ENCODE measurements at regions not wholly inside any gene's neighbourhood (a gene's known extent, or its start where the extent isn't known, plus 50 kb on each side); places are given as distances from the start of the nearest gene placed in this dataset.
A peak's percentile ranks its signal among the peaks of the same experiment; 100 is the strongest.

DNA sequence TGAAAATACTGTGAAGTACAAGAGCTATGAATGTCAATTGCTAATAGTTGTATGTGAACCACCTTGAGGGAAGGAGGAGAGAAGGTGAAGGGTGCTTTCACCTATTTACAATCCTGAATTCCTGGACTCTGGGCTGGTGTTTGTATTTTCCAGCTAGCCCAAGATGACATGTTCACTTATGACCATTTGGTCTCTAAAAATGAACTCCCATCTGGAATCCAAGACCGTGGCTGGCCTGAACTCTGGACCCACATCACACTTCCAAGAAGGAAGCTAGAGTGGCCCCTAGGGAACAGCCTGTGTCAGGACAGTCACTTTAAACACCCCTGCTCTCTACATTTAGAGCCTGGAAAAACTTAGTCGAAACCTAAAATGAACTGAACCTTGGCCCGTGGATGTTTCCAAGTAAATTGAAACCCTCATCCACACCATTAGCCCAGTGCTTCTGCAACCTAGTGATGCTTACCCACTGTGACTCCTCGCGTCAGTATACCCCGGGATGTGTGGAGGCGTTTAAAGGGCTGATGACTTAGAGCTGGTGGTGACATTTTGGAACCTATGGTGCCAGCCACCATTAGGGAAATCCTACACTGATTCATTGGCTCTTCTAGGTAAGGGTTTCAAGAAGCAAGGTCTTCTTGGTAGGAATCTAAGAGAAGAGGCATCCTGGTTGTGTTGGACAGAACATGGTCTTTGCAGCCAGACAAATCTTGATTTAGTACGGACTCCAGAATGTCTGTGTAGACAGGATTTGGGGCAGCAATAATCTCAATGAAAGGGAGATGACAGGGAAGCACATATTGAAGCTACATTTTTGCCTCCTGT is 171.5 kb upstream of the IRF2BP2 start:
- Histone ChIP-seq H3K4me2 (ENCODE audit: low read length) (no peak overlapping the region), H3K9ac (ENCODE audit: low read length) (no peak overlapping the region), H3K9me3 (ENCODE audit: control insufficient read depth in 1 of 2, insufficient read depth in 1 of 2, low read depth in 1 of 2, low read length in 2 of 2) (no peaks in the 10 kb centered on the region), H2AFZ (ENCODE audit: low read depth, low read length, poor library complexity, severe bottlenecking) (no peak overlapping the region), H3K27me3 (ENCODE audit: insufficient read depth, low read length) (peaks cover 31% of the 10 kb centered on the region), H4K20me1 (ENCODE audit: insufficient read depth) (no peaks in the 10 kb centered on the region), H3K9me2 (ENCODE audit: insufficient read depth) (no peaks in the 10 kb centered on the region), H3K4me3 (replicated peaks in 1 of 2; ENCODE audit: low read depth in 1 of 2, low read length in 2 of 2) (no peak overlapping the region), H3K79me2 (ENCODE audit: insufficient read depth, low read length) (no peaks in the 10 kb centered on the region), H3K27ac (ENCODE audit: low read depth, low read length) (no peak overlapping the region), H3K4me1 (ENCODE audit: control insufficient read depth in 1 of 2, insufficient read depth in 2 of 2, low read length in 2 of 2) (no peaks in the 10 kb centered on the region), H3K36me3 (ENCODE audit: control insufficient read depth in 1 of 2, insufficient read depth in 2 of 2, low read length in 2 of 2) (no peaks in the 10 kb centered on the region)
- TF ChIP-seq, protein P1, sequence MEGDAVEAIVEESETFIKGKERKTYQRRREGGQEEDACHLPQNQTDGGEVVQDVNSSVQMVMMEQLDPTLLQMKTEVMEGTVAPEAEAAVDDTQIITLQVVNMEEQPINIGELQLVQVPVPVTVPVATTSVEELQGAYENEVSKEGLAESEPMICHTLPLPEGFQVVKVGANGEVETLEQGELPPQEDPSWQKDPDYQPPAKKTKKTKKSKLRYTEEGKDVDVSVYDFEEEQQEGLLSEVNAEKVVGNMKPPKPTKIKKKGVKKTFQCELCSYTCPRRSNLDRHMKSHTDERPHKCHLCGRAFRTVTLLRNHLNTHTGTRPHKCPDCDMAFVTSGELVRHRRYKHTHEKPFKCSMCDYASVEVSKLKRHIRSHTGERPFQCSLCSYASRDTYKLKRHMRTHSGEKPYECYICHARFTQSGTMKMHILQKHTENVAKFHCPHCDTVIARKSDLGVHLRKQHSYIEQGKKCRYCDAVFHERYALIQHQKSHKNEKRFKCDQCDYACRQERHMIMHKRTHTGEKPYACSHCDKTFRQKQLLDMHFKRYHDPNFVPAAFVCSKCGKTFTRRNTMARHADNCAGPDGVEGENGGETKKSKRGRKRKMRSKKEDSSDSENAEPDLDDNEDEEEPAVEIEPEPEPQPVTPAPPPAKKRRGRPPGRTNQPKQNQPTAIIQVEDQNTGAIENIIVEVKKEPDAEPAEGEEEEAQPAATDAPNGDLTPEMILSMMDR (IDR thresholded peaks at IDR 0.05 in 2 of 3, conservative IDR thresholded peaks at IDR 0.05 in 1 of 3; ENCODE audit: borderline replicate concordance in 1 of 3, insufficient read depth in 1 of 3, low read depth in 2 of 3, low read length in 2 of 3), result peak in 2 of 3 experiments; percentile 13 to 27; a peak in 3 of 6 replicates
- TF ChIP-seq RAD21 (IDR thresholded peaks at IDR 0.05; ENCODE audit: low read depth) (peak; percentile 38), ZFX (IDR thresholded peaks at IDR 0.05) (peak; percentile 30; the same call in 1 of the 2 replicates), JUND (IDR thresholded peaks at IDR 0.05) (no peak)
- no TSS peak for BruUV-seq (replicated peaks)
- ATAC-seq (peak; percentile 64), DNase-seq (ENCODE audit: low read depth, low spot score) (no peak)
- ChIA-PET CTCF (no interaction called here), RAD21 (ENCODE audit: low non-redundant PET in 1 of 2, low total read pairs in 2 of 2, uncharacterized antibody in 2 of 2, unreplicated experiment in 2 of 2) (no interaction called here), POLR2A (no interaction called here)
- intact Hi-C loops (cut with micrococcal nuclease), result no loop called here

DNA sequence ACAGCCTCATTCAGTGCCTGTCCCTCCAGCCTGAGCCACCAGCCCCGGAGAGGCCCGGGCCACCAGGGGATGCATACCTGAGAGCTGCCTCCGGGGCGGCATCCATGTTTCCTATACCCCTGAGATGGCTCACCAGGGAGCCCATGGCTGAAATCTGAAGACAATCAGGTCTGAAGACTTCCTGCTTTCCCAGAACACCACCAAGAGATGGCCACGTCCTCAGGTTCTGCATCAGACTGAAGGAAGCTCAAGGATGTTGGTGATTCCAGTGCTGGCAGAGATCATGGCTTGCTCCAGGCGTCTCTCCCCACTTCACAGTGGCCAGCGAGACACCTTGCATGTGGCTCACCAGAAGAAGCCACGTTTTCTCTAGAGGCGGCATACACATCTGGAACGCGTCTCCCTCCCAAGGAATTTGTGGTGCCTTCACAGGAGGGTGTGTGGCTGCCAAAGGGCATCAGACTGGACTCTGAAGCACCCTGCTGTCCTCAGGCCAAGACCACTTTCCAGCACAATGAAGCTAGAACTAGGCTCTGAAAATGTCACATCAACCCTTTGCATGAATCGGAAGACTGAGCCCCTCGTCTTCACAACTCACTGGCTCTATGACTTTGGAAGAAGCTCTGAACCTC is 170.7 kb upstream of the IRF2BP2 start:
- BruUV-seq (replicated peaks), result no TSS peak
- Histone ChIP-seq H3K9me3 (ENCODE audit: control insufficient read depth in 1 of 2, insufficient read depth in 1 of 2, low read depth in 1 of 2, low read length in 2 of 2) (no peaks in the 10 kb centered on the region), H3K36me3 (ENCODE audit: control insufficient read depth in 1 of 2, insufficient read depth in 2 of 2, low read length in 2 of 2) (no peaks in the 10 kb centered on the region), H3K27ac (ENCODE audit: low read depth, low read length) (no peak overlapping the region), H3K9me2 (ENCODE audit: insufficient read depth) (no peaks in the 10 kb centered on the region), H3K4me2 (ENCODE audit: low read length) (no peak overlapping the region), H2AFZ (ENCODE audit: low read depth, low read length, poor library complexity, severe bottlenecking) (no peak overlapping the region), H3K9ac (ENCODE audit: low read length) (no peak overlapping the region), H3K4me1 (ENCODE audit: control insufficient read depth in 1 of 2, insufficient read depth in 2 of 2, low read length in 2 of 2) (no peaks in the 10 kb centered on the region), H4K20me1 (ENCODE audit: insufficient read depth) (no peaks in the 10 kb centered on the region), H3K79me2 (ENCODE audit: insufficient read depth, low read length) (no peaks in the 10 kb centered on the region), H3K27me3 (ENCODE audit: insufficient read depth, low read length) (peaks cover 31% of the 10 kb centered on the region), H3K4me3 (replicated peaks in 1 of 2; ENCODE audit: low read depth in 1 of 2, low read length in 2 of 2) (no peak overlapping the region)
- intact Hi-C loops (cut with micrococcal nuclease), result no loop called here
- RAD21 ChIA-PET (ENCODE audit: low non-redundant PET in 1 of 2, low total read pairs in 2 of 2, uncharacterized antibody in 2 of 2, unreplicated experiment in 2 of 2), result no interaction called here
- CTCF ChIA-PET, result no interaction called here
- POLR2A ChIA-PET, result no interaction called here
- no peak for DNase-seq (ENCODE audit: low read depth, low spot score)
- ATAC-seq, result peak; percentile 48; the same call in 1 of the 2 replicates
- TF ChIP-seq EZH2 (IDR thresholded peaks at IDR 0.05), result no peak
- no peak for TF ChIP-seq SIN3A (IDR thresholded peaks at IDR 0.05; ENCODE audit: low read depth)
- no peak for TF ChIP-seq POLR2AphosphoS5 (IDR thresholded peaks at IDR 0.05; ENCODE audit: low read depth, low read length)
- TF ChIP-seq RAD21 (IDR thresholded peaks at IDR 0.05; ENCODE audit: low read depth), result no peak
- TF ChIP-seq, protein P2, sequence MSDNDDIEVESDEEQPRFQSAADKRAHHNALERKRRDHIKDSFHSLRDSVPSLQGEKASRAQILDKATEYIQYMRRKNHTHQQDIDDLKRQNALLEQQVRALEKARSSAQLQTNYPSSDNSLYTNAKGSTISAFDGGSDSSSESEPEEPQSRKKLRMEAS (IDR thresholded peaks at IDR 0.05), result no peak
- TF ChIP-seq ZNF274 (IDR thresholded peaks at IDR 0.05; ENCODE audit: low read depth, low read length), result no peak
- TF ChIP-seq, protein P3, sequence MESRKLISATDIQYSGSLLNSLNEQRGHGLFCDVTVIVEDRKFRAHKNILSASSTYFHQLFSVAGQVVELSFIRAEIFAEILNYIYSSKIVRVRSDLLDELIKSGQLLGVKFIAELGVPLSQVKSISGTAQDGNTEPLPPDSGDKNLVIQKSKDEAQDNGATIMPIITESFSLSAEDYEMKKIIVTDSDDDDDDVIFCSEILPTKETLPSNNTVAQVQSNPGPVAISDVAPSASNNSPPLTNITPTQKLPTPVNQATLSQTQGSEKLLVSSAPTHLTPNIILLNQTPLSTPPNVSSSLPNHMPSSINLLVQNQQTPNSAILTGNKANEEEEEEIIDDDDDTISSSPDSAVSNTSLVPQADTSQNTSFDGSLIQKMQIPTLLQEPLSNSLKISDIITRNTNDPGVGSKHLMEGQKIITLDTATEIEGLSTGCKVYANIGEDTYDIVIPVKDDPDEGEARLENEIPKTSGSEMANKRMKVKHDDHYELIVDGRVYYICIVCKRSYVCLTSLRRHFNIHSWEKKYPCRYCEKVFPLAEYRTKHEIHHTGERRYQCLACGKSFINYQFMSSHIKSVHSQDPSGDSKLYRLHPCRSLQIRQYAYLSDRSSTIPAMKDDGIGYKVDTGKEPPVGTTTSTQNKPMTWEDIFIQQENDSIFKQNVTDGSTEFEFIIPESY (IDR thresholded peaks at IDR 0.05; ENCODE audit: extremely low read depth, insufficient replicate concordance, low read length), result no peak
- no peak for TF ChIP-seq FOSL1 (IDR thresholded peaks at IDR 0.05; ENCODE audit: low read depth)
- no peak for TF ChIP-seq YY1 (IDR thresholded peaks at IDR 0.05; ENCODE audit: extremely low read depth, insufficient replicate concordance, low read depth, low read length)
- TF ChIP-seq SRF (IDR thresholded peaks at IDR 0.05; ENCODE audit: low read depth), result no peak
- TF ChIP-seq EGR1 (IDR thresholded peaks at IDR 0.05; ENCODE audit: low read depth), result no peak
- no peak for TF ChIP-seq CEBPB (IDR thresholded peaks at IDR 0.05; ENCODE audit: low read depth)
